Left renal pelvis (tissue), 4 donors: ENCODE measurements at regions not wholly inside any gene's neighbourhood (a gene's known extent, or its start where the extent isn't known, plus 50 kb on each side); places are given as distances from the start of the nearest gene placed in this dataset.

Experiments used
- DNase-seq, 4 donors: peaks; one replicate each; pipeline ENCODE4 v3.0.0-alpha.2; 2013; ENCODE audit warnings: low read depth in 4 of 4, low spot score in 3 of 4

DNA sequence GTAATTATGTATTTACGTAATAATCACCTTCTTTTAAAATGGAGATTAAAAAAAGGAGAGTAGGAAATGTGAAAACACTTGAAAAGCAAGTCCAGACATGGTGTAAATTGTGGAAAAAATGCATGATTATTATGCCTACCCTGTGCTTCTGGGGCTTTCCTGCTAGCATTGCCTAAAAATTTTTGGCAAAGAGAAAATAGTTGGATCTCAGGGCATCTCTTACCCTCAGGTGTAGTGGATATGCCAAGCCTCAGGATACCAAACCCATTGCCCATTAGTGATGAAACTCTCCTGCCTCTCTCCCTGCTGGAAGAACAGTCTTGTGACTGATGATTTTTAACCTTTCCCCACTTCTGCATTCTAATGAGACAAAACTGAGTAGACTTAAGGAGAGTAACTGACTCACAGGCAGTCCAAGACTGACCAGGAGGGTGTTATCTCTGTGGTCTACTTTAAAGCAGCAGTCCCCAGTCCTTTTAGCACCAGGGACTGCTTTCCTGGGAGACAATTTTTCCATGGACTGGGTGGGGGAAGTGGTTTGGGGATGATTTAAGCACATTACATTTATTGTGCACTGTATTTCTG lies 174.6 kb downstream of the ZNF330 start:
- DNase-seq, result no peak

DNA sequence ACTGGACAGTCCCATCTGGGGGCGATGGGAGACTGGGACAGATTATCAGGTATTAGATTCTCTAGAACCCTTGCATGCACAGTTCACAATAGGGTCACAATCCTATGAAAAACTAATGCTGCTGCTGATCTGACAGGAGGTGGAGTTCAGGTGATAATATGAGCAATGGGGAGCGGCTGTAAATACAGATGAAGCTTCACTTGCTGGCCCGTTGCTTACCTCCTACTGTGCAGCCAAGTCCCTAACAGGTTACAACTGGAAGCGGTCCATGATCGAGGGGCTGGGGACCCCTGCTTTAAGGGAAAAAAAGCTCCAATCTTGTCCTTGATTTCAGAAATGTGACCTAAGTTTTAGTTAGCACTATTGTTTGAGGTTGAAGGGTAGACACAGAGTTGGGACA lies 175.2 kb downstream of the ZNF330 start:
- DNase-seq, result no peak

DNA sequence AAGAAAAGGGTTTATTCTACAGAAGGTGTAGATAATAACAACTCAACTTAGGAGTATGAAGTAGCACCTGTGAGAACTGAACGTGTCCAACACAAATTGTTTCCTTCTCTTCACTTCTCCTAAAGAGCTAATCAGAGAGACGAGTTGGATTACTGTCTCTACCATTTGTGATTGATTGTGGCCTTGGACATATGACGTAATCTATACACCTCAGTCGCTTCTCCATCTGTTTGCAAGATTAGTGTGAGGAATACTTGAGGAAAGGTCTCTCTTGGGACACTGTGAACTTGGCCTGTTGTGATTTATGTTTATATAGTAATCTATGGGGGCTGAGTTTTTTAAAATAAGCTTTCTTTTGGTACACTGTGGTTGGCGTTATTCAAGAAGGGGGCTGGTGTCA lies 182.0 kb downstream of the ZNF330 start:
- no peak for DNase-seq

DNA sequence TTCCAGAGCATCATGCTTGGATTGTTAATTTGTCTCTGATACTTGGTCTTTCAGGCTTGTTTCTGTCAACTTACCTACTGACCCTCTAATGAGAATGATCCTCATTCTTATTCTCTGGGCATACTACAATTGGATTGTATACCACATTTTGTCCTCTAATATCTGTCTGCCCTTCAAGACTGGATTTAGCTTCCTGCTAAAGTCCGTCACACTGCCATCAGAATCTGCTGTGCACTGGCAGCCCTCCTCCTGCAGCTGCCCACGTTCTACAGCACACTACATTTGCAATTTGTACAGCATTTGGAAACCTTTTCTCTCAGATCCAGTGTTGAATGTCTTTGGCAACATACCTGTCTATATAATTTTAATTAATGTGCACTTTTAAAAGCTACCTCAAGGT lies 183.1 kb downstream of the ZNF330 start:
- no peak for DNase-seq

DNA sequence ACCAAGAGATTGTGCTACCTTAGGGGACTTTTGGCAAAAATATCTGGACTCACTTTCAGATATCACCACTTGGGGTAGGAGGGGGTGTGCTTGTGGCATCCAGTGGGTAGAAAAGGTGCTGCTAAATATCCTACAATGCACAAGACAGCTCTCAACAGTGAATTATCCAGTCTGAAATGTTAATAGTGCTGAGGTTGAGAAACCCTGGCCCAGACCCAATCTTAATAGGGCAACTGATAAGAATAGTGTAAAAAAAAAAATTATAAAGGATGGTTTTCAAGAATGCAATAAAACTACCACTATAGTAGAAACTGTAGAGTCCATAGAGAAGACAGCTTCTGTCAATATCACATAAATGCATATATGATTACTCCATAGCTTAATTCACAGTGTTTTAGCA lies 185.5 kb downstream of the ZNF330 start:
- no peak for DNase-seq

DNA sequence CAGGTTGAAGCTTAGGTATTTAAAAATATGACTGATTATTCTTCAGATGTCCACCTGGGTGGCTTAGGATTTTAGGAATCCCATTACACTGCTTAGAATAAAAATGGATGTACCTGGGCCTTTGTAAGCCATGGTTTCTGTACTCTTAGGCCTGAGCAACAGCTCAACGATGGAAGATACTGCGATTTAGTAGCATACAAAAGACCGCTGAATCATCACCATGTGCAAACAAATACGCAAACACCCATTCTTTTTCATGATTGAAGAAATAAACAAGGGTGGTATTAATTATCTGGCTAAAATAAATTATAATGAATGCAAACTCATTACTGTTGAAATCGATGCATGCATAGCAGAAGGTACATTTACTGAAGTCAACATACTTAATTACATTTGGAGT lies 188.9 kb downstream of the ZNF330 start:
- DNase-seq, result no peak

DNA sequence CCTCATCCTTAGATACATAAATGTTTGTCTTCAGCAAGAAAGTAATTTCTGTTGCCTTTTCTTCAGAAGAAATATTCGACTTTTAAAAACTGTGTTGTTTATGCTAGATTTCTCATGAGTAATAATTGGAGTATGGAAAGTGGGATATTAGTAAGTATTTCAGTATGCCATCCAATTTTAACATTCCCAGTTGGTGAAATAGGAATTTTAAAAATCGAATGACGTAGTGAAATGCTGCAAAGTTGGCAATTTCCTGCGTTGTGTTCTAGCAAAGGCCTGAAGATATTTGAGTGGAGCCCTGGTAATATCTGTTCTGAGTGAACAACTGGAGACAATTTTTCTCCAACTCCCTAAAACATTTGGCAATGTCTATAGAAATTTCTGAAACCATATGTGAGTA lies 190.1 kb downstream of the ZNF330 start:
- DNase-seq, result no peak

DNA sequence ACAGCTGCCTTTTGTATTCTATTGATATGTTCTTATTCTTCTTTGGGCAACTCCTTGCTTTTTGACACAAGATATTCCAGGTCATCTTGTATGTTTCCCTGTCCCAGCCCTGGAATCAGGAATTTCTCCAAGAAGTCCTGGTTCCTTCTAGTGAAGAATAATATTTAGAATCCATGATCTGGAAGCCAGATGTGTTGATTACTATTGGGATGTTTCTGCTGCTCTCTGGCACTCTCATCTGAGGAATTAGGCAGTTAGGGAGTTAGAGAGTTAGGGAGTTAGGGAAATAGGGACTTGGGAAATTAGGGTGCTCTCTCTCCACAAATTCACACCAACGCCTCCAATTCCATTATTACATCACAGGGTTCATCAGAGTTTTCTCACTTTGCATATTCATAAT lies 191.2 kb downstream of the ZNF330 start:
- DNase-seq, result no peak

DNA sequence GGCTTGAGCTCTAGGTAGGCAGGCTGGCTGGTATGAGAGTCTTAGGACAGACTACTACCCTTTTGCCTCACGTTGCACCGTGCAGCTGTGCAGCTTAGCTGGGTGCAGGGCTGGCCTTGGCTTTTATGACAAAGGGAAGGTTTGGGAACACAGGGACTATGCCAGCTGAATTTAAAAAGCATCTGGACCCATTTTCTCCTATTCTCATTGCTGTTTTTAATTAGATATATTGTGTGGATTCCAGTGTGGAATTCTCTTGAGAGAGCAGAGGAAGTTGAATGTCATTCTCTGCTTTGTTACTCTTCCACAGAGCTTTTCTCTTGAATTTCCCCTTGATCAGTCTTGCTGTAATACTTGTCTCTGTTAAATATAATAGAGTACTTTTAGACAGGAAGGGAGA lies 192.7 kb downstream of the ZNF330 start:
- DNase-seq, result no peak

DNA sequence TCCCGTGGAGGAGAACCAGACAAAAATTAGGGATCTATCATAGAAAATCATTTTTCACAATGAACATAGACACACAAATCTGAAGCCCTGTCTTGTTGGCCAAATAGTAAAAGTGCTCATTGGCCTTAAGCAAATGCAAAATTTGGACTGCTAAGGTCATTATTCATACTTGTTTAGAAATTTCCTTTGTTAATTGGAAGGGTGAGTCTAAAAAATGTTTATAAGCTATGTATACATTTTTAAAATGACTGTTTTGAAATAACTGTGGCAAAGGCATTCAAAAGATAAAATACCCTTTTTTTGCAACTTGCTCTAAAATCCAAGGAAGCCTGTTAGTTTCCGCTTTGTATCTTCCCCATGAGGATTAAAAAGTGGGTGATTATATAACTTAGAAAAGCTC lies 195.0 kb downstream of the ZNF330 start:
- no peak for DNase-seq

DNA sequence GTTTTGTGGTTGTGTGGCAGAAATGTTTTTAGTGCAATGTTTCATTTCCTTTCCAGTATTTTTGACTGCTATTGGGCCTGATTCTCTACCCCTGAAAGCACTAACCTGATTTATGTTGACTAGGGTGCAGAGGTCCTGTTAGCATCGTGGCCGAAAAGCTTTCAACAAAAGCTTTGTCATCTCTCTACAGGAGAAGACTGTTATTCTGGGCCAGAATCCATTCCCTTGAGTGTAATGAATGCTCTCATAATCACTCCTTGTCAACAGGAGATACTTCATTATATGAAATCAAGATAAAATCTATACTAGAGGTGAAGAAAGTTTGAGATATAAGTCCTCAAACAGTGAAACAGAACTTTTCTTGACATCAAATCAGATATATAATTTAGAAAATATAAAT lies 195.5 kb downstream of the ZNF330 start:
- DNase-seq, result peak in 2 of 4 donors; percentile 3 to 12

DNA sequence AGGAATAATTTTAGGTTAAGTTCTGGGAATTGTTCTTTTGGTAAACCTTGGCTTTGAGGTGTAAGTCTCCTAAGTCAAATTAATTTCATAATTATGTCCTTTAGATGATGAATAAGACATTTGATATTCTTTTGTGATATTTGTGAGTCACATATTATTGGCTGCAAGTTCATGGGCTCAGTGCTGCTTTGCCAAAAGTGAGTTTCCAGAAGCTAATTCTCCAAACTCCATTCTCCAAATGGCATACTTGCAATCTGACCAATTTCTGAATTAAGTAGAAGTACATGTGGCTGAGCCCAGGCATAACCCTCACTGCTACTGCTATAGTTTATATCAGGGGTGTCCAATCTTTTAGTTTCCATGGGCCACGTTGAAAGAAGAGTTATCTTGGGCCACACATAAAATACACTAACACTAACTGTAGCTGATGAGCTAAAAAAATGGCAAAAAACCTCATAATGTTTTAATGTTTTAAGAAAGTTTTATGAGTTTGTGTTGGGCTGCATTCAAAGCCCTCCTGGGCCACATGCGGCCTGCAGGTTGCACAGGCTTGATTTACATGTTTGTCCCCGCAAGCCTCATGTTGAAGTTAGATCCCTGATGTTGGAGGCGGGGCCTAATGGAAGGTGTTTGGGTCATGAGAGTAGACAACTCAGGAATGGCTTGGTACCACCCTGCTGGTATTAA lies 196.1 kb downstream of the ZNF330 start:
- DNase-seq, result no peak

DNA sequence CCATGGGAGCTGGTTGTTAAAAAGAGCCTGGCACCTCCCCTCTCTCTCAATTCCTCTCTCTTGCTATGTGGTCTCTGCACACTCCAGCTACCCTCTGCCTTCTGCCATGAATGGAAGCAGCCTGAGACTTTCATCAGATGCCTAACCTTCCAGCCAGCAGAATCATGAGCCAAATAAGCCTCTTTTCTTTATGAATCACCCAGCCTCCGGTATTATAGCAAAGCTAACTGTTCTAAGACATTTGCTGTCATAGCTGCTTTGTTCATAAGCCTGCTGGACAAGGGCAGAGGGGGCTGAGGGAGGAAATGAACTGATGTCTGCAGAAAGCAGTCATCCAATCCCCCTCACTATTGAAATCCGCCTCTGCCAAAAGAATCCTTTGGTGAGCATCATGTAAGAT lies 196.7 kb downstream of the ZNF330 start:
- DNase-seq, result no peak

DNA sequence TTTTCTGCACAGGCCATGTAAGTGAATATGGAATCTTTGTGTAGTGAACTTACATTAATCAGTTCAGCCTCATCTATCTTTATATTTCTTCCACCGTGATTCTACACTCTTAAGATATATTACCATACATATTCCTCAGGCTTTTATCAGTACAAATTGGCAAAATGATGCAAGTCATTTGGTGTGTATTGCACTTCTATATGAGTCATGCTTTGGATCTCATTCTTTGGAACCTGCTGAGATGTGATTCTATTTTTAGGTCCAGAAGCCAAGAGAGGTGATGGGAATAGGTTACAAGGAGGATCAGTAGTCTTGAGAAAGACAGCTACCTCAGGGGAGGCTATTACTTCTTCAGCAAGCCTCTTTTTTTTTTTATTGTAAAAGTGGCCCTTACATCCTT lies 204.4 kb downstream of the ZNF330 start:
- DNase-seq, result no peak

DNA sequence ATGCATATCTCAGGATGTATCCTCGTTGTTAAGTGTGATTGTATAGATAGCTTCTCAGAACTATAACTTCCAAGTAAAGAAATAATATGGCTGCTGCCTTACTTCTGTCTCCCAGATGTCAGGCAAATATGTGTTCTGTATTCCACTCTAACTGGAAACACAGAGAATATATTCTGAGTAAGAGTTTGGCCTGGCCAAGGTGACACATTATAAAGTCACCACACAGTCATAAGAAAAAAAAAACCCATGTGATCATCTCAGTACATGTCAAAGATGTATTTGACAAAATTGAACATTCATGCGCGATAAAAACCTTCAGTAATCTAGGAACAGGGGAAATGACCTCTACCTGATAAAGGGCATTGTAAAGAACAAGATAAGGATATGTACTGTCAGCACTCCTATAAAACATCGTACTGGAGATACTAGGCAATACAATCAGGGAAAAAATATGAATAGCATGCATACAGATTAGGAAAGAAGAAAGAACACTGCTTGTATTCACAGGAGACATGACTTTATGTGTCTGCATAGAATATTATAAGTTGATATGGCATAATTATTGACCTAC lies 207.1 kb downstream of the ZNF330 start:
- no peak for DNase-seq

DNA sequence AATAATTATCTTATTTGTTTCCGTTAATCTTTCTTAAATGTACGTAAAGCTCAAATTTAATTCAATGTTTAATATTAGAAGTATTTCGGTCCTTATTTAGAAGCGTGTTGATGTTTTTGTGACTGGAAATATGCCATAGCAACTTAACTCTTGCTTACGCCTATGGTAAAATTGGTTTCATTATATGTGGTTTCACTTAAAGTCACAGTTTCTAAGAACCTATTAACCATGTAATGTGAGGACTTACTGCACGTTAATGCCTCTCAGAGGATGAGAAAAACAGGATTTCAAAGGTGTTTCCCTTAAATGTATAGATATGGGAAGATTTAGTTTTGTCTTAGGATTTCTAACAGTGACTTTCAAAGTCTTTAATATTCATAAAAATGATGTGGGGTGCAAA lies 206.4 kb upstream of the IL15 start:
- DNase-seq, result no peak

DNA sequence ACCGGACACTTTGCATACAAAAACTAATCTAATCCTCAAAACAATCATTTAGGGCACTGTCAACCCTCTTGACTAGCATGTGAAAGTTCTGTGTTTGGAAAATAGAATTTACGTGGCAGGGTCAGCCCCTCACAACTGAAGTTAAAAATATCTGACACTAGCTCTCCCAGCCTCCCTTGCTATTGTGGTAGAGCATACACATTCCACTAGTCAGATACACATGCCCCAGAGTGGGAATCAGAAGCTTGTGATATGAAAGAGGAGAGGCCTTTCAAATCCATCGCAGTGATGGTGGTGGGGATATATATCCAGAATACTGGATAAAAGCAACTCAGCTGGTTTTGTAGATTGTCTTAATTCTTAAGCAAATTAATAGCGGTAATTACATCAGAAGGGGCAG lies 205.7 kb upstream of the IL15 start:
- DNase-seq, result no peak

DNA sequence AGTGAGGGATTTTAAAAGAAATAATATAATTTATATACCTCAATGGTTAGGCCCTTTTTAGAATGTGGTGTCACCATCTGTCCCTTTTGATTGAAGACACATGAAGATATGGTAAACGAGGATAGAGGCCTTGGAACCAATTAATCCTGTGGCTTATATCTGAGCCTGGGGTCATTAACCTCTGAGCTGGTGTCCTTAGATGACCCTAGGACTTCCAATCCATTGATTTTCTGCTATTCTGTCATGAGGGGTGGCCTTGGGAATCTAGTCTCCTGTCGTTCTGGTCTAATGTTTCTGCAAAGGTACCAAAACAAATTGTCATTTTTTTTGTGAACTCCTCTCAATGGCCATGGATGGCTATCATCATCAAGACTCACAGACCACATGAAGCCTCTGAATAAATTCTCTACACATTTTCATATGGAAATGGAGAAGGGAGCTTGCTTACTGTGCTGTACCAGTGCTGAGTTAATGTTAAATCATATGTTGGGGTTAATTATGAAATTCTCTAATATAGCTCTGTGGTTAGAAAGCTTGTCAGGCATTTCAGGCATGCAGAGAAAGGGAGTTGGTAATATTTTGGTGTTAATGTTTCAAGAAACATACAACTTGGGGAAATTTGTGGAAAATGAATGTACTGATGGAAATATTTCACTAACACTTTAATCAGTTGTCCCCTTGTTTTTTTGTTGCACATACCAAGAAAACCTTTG lies 204.2 kb upstream of the IL15 start:
- no peak for DNase-seq

DNA sequence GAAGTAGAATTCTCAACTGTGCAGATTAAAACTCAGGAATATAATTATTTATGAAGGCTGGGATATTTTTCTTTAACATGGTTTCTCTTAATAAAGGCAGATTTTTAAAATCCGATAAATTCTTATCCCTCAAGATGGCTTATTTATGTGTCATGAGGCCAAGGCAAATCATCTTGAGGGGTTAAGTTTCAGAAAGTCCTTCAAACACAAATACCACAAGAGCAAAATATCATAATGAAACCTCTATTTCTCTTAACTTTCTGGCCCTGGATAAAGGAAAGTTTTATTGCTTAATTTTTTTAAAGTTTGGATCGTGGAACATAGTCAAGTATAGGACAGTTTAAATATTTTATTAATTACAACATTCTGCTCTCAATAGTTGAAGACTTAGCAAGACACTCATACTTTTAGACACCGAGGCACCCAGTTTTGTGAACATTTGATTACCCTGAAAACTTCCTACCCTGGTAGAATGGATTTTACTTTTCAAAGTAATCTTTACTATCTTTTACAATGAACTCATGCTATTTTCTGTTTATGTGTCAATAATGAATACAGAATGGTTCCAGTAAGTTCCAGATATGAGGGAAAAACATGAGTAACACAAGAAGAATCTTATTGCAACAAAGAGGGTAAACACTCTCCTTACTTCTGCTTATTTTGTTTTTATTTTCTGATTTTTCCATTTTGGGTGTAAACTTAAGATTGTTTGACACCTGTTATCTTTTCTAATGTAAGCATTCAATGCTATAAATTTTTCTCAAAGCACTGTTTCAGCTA lies 200.7 kb upstream of the IL15 start:
- DNase-seq, result no peak

DNA sequence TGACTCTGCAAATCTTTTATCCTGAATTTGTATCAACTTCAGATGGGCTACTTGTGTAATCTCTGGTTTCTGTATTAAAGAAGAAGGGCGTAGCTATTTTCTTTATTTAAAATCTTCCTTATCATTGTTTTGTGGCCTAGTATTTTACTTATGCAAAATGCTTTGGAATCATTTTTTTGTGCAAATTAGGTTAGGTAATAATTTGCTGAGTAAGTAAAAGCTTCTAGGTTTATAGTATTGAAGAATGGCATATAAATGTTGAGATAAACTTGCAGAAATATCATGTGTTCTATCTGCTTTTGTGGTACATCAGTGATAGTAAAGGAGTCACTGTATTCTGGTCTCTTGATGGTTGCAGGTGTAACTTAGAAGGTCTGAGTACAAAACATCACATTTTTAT lies 197.2 kb upstream of the IL15 start:
- DNase-seq, result no peak

DNA sequence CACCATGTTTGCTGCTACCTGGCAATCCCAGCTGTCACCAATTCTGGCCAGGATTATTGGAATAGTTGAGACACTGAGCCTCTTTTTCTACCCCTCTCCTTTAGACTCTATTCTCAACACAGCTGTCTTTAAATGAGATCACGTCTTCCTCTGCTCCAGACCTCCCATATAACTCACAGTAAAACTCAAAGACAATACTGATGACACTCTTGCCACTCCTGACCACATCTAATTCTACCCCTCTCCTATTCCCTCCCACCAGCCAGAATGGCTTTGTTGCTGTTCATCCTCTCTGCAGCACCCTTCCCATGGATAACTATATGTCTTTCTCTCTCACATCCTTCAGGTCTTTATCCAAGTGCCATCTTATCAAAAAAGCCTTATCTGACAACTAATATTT lies 188.6 kb upstream of the IL15 start:
- no peak for DNase-seq
